ENCODE measurements at regions not wholly inside any gene's neighbourhood (a gene's known extent, or its start where the extent isn't known, plus 50 kb on each side); places are given as distances from the start of the nearest gene placed in this dataset.

- no peak overlapping the region for H3K4me3 ChIP-seq (ENCODE audit: low read length)
- no peak for TF ChIP-seq CTCF (conservative IDR thresholded peaks at IDR 0.05; ENCODE audit: low read length)
- no peak for DNase-seq (ENCODE audit: low read depth)
Observed at GRCh38 chr22:27616033-27616432, 185.5 kb downstream of the MN1 start.

GRCh38 chr22:27617214-27617881 lies 184.2 kb downstream of the MN1 start:
- TF ChIP-seq CTCF (conservative IDR thresholded peaks at IDR 0.05; ENCODE audit: low read length) = no peak; the same call in 1 of the 2 replicates
- DNase-seq (ENCODE audit: low read depth) = no peak
- no peak overlapping the region for H3K4me3 ChIP-seq (ENCODE audit: low read length)

- no peak overlapping the region for H3K4me3 ChIP-seq (ENCODE audit: low read length)
- no peak for TF ChIP-seq CTCF (conservative IDR thresholded peaks at IDR 0.05; ENCODE audit: low read length)
- DNase-seq (ENCODE audit: low read depth) = no peak
Observed at GRCh38 chr22:27620367-27621154, 181.0 kb downstream of the MN1 start.

- no peak for TF ChIP-seq CTCF (conservative IDR thresholded peaks at IDR 0.05; ENCODE audit: low read length)
- no peak for DNase-seq (ENCODE audit: low read depth)
- H3K4me3 ChIP-seq (ENCODE audit: low read length) = no peak overlapping the region
Observed at GRCh38 chr22:27621486-27622070, 180.0 kb downstream of the MN1 start.

GRCh38 chr22:27624042-27624441 lies 177.5 kb downstream of the MN1 start:
- H3K4me3 ChIP-seq (ENCODE audit: low read length) = no peak overlapping the region

GRCh38 chr22:27624705-27625104 lies 176.9 kb downstream of the MN1 start:
- DNase-seq (ENCODE audit: low read depth) = peak; percentile 20
- no peak for TF ChIP-seq CTCF (conservative IDR thresholded peaks at IDR 0.05; ENCODE audit: low read length)
- H3K4me3 ChIP-seq (ENCODE audit: low read length) = no peak overlapping the region

More at GRCh38 chr22:27624042-27624441, 177.5 kb downstream of the MN1 start:
- TF ChIP-seq CTCF (conservative IDR thresholded peaks at IDR 0.05; ENCODE audit: low read length) = no peak
- no peak for DNase-seq (ENCODE audit: low read depth)

Measured in AG10803 (cell line).